Activated effector memory CD4-positive, alpha-beta T cell treated with Interleukin-2 at 50 U/mL for 16 hours (primary cell): ENCODE measurements at regions not wholly inside any gene's neighbourhood (a gene's known extent, or its start where the extent isn't known, plus 50 kb on each side); places are given as distances from the start of the nearest gene placed in this dataset.
"Not testable (repeated sequence)": the region's sequence is repeated elsewhere in the genome, so short reads cannot be mapped to it uniquely, and the experiment has no call there.

Experiments
- DNase-seq: peaks from one replicate; pipeline ENCODE4 v3.0.0-alpha.2; 2020

DNA sequence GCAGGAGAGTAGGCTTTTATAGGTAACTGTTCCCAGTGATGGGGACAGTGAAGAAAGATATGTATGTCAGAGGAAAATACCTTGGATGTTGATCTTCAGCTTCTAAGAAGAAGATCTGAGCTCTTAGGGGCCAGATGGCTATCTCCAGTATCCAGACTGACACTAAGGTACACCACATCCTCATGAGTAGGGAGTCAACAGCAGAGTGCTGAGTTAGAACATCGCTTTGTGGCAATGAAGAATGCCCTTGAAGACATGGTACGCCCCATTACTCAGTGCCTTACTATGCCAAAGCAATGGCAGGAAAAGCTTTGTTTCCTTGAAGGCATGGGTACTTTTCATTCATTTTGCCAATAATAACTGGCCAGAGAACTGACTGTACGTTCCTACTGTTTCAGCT lies 263.7 kb downstream of the CEMIP2 start:
- no peak for DNase-seq

DNA sequence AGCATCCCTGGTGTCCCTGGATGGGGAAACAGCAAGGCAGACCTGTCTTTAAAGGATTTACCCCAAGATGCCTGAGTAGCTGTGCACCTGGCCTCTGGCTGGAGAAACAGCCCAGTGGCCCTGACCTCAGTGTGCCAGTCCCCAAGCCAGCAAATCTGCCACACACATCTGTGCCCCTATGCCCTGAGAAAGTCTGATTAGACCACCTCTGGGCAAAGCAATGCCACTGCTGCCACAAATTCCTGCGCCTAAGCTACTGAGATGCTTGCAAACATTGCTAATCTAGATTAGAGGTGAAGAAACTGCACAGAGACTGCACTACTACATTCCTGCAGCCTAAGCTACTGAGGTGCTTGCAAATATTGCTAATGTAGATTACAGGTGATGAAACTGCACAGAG lies 269.6 kb downstream of the CEMIP2 start:
- DNase-seq: no peak

DNA sequence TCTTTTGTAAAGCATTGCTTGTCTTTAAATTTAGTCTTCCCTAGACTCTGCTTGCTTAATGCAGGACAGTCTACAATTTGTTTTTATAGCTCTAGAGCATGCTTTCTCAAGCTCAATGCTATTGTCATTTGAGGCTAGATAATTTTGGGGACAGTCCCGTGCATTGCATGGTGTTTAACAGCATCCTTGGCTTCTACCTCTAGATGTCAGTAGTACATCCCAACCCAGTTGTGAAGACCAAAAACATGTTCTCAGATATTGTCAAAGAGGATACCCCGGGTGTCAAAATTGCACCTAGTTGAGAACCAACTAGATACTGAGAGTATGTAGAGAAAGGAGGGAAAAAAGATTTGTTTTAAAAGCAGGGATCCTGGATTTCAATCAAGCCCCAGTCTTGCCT lies 277.5 kb downstream of the CEMIP2 start:
- DNase-seq: no peak

DNA sequence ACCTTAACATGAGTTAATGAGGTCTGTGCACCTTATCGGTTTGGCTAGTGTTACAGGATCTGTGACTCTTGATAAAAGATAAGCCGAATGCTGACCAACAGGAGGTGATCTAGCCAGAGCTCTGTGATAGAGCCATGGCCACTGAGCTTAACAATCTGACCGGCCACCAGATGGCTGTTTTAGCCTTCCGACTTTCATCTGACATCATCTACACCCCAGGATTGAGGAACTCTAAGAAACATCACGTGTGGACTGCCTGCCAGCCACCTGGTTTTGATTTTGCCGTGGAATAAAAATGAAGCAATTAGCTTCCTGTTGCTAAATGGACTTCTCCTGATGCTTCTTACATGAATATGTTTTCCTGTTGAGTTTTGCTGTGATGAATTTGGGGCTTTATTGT lies 281.3 kb downstream of the CEMIP2 start:
- no peak for DNase-seq

DNA sequence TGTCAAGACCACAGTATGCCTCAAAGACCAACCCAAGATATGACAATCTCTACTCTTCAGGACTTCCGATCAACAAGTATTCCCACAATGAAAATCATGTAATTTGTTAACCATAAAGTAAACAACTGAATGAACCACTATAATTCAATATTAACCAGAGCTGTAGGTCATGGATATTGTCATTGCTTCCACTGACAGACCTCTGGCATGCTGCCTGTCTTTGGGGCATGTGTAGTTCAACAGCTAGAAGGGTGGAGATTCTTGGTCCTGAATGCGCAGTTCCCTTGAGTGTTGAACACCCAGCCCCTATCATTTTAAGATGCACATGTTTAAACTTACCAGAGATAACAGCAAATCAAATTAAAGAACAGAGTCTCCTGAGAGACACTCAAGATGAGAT lies 283.0 kb downstream of the CEMIP2 start:
- DNase-seq: no peak

DNA sequence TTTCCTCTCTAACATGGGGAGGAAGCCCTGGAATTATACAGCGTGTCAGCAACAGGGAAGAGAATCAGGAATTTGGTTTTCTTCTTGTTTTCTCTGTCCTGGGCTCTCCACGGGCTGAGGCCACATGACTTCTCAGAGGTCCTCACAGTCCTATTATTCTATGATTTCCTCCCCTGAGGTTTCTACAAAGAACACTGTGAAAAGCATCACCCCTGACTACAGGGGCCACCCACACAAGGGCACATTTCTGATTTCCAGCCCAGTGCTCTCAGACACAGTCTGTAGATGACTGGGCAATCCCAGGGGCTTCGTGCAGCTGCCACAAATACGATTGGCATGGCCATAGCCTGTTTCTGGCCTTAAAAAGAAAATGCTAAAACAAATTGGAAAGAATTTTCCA lies 284.9 kb downstream of the CEMIP2 start:
- DNase-seq: no peak

DNA sequence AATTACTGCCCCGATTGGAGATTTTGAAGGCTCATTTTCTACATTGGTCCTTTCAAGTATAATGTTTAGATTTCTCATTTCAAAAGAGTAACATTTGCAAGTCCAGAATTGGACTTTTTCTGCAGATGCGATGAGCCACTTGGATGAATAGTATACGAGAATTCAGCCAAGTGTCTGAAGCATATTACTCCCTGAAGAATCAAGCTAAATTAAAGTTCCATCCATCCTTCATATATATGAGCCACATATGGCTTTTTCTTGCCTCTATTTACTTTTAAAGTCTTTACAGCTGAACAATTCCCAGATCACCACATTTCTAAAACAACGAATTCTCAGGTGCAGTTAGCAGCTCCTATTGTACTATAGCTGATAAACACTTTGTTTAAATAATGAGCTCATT lies 288.7 kb downstream of the CEMIP2 start:
- no peak for DNase-seq

DNA sequence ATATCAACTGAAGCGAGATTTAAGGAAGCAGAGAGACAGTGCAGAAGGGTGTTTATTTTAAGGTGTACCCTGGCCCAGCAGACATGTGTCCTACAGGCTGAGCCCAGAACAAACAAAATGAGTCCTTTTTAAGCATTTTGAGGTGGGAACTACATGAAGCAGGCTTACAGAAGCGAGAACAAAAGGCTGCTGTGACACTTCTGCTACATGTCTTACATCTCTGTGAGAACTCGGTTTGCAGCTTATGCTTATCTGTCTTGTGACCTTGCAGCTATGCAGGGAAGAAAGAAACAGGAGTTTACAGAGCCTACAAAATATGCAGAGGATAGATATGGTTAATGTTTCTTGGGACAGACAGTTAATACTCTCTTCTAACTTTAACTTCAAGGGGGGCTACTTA lies 295.9 kb downstream of the CEMIP2 start:
- no peak for DNase-seq

DNA sequence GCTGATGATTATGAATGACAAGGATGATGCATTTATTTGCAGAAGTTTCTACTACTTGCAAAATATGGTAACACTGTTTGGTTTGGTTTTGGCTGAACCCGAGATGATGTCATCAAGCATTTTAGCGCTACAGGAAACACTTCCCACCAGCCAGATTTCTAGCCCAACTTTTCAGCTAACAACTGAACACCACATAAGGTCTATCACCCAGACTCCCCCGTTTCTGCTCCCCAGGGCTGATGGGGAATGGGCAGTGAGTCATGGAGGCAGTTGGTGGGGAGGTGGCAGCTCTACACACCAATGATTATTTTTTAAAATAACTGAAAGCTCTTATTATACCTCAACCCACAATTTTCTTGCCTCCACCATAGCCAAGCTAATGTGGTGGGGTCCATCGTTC lies 302.9 kb downstream of the CEMIP2 start:
- DNase-seq: no peak

DNA sequence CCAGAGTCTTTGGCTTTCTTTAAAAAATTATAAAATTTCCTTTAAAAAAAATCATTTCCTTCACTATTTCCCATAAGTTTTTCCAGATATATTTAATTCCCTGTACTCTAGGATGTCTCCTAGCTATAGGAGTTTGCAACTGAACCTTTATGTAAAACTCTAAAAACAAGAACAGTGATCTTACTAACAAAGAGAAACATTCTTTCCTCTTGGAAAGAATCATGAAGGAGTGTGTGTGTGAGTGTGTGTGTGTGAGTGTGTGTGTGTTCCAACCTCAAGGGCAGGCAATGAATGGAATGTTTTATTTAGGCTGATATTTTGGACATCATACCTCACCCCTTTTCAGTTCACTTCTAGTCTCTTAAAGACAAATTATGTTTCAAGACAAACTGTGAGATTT lies 309.2 kb downstream of the CEMIP2 start:
- no peak for DNase-seq

DNA sequence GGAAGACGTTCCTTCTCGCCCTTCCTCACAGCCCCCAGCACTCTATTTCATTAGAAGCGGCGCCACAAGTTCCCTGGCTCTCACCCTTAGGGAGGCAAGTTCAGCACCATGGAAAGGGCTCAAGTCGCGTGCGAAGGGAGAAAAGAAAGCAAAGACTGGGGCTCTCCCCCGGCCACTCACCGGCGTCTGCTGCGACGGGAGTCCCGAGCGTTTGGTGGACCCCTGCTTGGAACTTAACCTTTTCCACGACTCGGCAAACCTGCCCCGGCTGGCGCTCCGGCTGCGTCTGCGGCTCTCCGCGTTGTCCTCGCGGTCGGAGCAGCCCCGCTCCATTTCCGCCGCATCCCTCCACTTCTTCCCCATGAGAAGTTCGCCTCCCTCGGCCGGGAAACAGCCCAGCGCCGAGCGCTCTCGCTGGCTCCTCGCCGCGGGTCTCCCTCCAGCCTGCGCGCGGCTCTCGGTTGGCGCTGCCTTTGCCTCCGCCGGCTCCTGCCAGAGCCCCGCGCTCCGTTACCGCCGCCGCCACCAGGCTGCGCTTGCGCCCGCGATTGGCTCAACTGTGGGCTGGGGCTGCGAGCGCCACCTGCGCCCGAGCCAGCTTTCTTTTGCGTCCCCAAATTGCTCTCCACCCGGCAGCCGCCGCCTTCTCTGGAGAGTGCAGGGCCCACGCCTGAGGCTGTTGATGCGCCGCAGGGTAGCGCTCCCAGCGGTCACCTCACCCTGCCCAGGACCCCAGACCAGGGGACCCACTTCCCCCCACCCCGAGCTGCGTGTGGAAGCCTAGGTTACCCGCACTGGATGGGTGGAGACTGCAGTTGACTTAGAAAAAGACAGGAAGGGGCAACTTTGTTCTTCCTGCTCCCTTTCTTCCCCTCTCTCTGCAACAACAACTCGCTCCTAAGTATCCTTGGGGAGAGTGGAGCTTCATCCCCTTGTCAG lies 321.6 kb downstream of the CEMIP2 start:
- no peak for DNase-seq

DNA sequence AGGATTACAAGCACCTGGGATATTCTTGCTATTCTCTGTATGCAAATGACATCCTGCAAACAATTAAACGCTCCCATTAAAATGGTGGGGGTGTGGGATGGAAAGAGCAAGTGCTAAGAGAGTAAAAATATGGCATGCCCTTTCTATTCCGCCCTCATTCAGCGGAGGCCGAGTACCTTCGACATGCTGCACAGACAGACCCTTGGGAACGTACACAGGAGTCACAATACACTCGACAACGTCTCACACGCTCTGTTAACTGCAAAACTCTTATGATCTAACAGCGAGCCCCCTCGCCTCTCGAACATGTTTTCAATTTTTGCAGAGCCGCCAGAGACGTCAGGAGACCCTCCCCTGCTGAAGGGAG lies 322.2 kb downstream of the CEMIP2 start:
- DNase-seq: no peak

DNA sequence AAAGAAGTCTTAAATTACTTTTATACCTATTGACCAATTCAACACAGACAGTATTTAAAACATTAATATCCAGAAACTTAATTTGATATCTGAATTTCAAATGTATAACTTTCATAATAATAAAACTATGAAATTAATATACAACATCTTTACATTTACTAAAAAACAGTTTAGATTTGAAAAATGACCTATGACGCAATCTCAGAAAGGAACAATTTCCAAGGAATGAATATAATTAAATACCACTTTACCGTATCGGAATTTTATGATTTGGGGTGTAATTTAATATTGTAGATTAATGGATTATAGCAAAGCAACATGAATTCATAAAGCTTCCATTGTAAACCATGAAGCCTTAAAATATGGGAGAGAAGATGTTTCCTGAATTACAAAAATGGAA lies 321.5 kb upstream of the TRPM3 start:
- DNase-seq: no peak

DNA sequence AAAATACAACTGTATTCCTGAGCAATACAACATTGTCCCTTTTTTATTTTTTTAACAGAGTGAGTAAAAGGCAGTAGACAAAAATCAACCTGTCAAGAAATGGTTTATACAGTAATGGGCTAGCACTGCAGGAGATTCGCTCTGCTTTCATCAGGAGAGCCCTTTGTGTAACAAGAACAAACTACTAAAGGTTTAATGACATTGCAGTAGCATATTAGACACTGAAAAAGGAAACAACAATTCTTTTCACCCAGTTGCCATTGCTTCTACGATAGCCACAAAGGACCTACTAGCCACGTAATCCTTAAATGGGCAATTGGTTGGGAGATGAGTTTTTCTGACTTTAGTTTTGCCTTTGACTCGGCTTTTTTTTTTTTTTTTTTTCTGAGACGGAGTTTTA lies 319.8 kb upstream of the TRPM3 start:
- no peak for DNase-seq

DNA sequence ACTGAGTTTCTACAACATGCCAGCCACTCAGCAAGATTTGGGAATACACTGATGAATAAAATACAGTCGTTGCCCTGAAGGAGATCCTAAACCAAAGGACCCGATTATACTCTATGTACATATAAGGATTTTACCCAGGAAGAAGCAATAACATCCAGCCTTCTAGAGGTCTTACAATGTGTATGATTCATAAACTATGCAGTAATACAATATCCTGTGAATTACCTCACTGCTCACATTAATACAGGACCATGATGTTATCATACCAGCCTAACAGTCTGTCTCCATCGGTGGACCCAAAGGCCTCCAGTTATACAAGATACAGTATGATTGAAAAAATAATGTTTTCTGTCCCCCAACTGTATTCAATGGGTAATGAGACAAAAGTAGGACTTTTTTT lies 310.5 kb upstream of the TRPM3 start:
- no peak for DNase-seq

DNA sequence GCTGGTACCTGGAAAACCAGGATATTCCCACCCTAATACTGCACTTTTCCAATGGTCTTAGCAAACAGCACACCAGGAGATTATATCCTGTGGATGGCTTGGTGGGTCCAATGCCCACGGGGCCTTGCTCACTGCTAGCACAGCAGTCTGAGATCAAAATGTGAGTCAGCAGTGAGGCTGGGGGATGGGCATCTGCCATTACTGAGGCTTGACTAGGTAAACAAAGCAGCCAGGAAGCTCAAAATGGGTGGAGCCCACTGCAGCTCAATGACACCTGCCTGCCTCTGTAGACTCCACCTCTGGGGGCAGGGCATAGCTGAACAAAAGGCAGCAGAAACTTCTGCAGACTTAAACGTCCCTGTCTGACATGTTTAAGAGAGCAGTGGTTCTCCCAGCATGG lies 285.9 kb upstream of the TRPM3 start:
- not testable (repeated sequence) for DNase-seq

DNA sequence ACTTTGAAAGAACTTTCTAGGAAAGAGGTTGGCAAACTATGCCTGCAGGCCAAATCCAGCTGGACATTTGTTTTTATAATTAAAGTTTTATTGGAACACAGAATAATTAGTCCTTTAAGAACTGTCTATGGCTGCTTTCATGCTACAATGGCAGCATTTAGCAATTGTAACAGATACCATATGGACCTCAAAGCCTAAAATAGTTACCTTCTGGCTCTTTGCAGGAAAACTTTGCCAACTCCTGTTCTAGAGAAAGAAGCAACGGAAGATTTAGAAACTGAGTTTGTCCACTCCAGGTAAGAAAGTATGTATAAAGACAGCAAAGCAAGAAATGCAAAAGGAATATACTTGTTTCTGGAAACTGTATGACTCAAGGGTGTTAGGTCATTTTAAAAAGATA lies 281.7 kb upstream of the TRPM3 start:
- no peak for DNase-seq

DNA sequence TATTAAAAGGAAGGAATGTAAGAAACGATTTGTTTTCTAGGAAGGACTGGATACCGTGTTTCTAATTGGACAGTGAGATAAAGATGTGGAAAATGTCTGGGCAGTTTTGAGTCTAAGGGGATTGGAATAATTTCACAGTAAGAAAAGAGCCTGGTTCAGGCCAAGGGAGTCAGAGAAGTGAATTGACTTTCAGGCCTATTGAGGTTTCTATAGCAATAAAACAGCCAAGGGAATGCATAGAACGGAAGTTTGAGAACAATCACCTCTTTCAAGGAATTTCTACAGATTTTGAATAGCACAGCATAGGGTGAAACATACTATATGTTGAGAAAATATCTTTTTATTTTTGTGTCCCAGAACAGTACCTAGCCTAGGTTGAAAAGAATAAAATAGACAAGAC lies 271.6 kb upstream of the TRPM3 start:
- DNase-seq: no peak

DNA sequence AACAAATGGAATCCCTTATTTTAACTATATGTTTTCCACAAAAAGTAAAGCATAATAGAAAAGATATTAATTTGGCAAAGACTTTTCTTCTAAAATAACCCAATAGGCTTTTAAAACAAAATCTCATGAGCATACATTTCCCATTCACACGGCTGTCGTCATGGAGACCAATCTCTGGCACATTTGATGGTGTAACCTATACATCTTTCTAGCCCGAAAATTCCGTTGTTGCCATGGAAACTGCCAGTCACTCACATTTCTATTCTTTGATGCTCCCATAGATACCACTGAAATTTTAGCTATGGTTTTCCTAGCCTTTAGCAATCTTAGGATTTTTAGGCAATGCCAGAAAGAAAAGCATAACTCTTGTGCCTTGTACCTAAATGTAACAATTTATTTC lies 262.9 kb upstream of the TRPM3 start:
- DNase-seq: no peak

DNA sequence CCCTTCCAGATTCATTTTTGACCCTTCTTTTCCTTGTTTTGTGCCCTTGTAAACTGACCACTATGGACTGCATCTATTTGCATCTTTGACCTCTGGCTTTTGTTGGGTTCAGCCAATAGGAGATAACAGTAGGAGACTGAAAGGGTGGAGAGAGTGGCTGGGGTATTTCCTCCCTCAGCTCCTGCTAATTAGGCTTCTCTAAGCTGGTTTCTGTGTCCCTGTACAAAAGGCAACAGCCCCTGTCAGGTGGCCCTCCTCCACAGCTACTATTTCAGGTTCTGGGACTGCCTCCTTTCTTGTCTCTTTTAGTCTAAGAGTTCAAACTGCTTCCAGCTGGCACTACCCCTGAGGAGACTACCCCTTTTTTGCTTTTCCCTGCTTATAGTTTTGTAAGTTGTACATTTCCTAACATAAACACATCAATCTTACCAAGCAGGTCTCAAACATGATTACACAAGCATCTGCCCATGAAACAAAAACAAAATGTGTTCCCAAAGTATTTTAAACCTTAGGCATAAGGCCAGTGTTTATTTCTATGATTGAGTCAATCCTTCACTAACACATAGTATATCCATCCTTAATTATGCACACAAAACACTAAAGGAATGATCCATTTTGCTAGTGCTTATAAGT lies 262.0 kb upstream of the TRPM3 start:
- no peak for DNase-seq

DNA sequence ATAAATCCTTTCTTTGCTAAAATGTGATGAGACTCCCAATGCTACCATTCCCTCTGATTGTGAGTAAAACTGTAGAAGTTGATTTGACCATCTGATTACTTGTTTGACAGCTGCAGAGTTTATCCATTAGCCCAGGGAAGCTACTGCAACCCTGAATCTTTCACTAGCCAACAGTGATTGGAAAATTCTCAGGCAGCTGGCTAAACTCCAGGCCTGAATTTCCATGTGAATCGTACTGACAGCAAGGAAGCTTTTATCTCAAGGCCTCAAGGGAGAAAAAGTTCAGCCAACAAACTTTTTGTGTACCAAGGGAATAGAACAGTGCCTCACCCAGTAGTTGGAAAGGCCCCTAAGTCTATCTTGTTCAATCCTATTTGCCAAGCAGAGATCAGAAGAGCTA lies 246.7 kb upstream of the TRPM3 start:
- DNase-seq: no peak

DNA sequence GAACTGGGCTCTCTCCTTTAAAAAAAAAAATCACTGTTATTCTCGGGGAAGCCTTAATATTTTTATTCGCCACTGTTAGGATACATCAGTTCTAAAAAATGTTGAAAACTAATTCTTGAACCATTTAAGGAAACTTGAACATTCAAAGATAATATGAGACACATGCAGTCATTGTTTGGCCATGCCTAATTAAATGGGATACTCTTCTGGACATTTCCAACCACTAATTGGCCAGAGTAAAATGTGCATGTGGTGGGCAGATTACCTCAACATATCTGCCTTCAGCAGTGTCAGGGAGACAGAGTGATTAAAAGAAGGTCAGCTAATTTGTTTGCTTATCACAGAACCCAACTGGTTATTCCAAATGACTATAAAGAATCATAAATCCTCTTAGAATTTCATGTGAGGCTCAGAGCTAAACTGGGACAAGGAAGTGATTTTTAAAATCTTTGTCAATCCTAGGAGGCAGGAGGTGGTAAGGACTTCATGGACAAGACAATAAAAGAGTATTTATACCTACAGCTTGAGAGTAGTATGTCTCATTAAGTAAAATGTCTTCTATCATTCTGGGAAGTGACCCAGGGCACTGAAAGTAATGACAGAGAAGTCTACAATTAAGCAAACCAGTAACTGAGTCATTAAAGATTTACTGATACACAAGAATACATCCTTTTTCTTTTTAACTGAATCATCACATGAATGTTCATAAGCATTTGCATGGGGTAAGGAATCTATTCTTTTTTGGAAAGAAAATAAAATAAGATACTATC lies 242.9 kb upstream of the TRPM3 start:
- DNase-seq: no peak

DNA sequence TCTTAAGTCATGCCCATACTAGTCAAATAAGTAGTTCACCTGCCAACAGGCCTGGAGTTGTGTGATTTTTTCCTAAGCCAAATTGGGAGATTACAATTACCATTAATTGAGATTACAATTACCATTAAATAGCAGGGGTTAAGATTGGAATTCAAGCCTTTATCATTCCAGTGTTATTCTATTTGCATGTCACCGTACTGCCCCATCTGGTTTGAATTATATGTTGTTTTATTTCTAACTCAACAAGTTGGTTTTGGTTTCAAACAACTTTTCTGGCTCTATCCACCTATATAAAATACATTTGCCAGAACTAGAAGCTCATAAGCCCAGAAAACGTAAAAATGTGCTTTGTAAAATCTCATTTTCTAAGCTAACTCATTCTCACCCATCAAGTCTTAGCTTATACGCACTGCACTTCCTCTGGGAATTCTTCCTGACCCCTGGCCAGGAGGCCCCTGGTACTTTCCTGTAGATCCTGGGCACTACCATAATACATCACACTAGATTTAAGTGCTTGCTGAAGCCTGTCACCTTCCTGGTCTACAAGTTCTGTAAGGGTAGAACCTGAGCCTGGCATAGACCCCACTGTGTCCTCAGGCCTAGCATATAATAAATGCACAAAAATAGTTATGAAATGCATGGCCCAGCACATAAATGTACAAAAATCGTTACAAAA lies 242.0 kb upstream of the TRPM3 start:
- no peak for DNase-seq
